Hypothalamus (tissue), 51 donors: ENCODE measurements at regions not wholly inside any gene's neighbourhood (a gene's known extent, or its start where the extent isn't known, plus 50 kb on each side); places are given as distances from the start of the nearest gene placed in this dataset.

Experiments
- DNase-seq, 51 donors: peaks; one replicate each; lab custom pipeline; 2025; lab: John Stamatoyannopoulos, UW

- DNase-seq: no peak
Observed at GRCh38 chr17:72360386-72360940, 239.6 kb downstream of the SOX9 start.

GRCh38 chr17:72361892-72362291 lies 241.1 kb downstream of the SOX9 start:
- peak in 1 of 51 donors; percentile 31 for DNase-seq

GRCh38 chr17:72362376-72363088 lies 241.7 kb downstream of the SOX9 start:
- peak in 1 of 51 donors; percentile 49 for DNase-seq

GRCh38 chr17:72363089-72363610 lies 242.3 kb downstream of the SOX9 start:
- no peak for DNase-seq

- DNase-seq: no peak
Observed at GRCh38 chr17:72365857-72366414, 245.1 kb downstream of the SOX9 start.

- no peak for DNase-seq
Observed at GRCh38 chr17:72366626-72367025, 245.8 kb downstream of the SOX9 start.

GRCh38 chr17:72368191-72368590 lies 247.4 kb downstream of the SOX9 start:
- no peak for DNase-seq

- DNase-seq: no peak
Observed at GRCh38 chr17:72369366-72369765, 248.5 kb downstream of the SOX9 start.

GRCh38 chr17:72370819-72371218 lies 250.0 kb downstream of the SOX9 start:
- DNase-seq: peak in 1 of 51 donors; percentile 21

GRCh38 chr17:72372185-72372584 lies 251.4 kb downstream of the SOX9 start:
- DNase-seq: no peak

GRCh38 chr17:72373910-72374741 lies 253.3 kb downstream of the SOX9 start:
- peak in 4 of 51 donors; percentile 4 to 34 (median 16) for DNase-seq

GRCh38 chr17:72376526-72377345 lies 255.9 kb downstream of the SOX9 start:
- no peak for DNase-seq

GRCh38 chr17:72378414-72379390 lies 257.9 kb downstream of the SOX9 start:
- peak in 13 of 51 donors; percentile 1 to 46 (median 14) for DNase-seq

GRCh38 chr17:72379516-72379915 lies 258.7 kb downstream of the SOX9 start:
- no peak for DNase-seq

GRCh38 chr17:72380120-72380519 lies 259.3 kb downstream of the SOX9 start:
- DNase-seq: no peak

- DNase-seq: no peak
Observed at GRCh38 chr17:72380737-72381136, 259.9 kb downstream of the SOX9 start.

- DNase-seq: no peak
Observed at GRCh38 chr17:72381597-72382397, 261.0 kb downstream of the SOX9 start.
